SK-N-SH (cell line): ENCODE measurements at regions not wholly inside any gene's neighbourhood (a gene's known extent, or its start where the extent isn't known, plus 50 kb on each side); places are given as distances from the start of the nearest gene placed in this dataset.

Source experiments
- CTCF ChIA-PET: fragments of 300-600, 350-600 bp; formaldehyde crosslinking; extraction: SDS; loops from one replicate; lab custom pipeline; 2021; lab: Yijun Ruan, JAX
- POLR2A ChIA-PET: fragments of 350-600 bp; sonication (Branson Sonifier 250); formaldehyde crosslinking; extraction: SDS; loops from one replicate; lab custom pipeline; 2020; ENCODE audit warnings: antibody characterized with exemption, inconsistent platforms; lab: Yijun Ruan, JAX
- DNase-seq: peaks from one replicate; pipeline ENCODE4 v3.0.0; 2012
- H2AFZ ChIP-seq: fragments of 200-600 bp; sonication (generic); 2 replicates; pipeline ENCODE4 v1.8.1; 2016; ENCODE audit warnings: antibody characterized with exemption, mild to moderate bottlenecking, low read depth
- H3F3A ChIP-seq: fragments of 200-600 bp; sonication (generic); replicated peaks from 2 replicates; pipeline ENCODE3; 2016; ENCODE audit warnings: antibody characterized with exemption, mild to moderate bottlenecking; ENCODE audit not compliant: insufficient read depth
- H3K27ac ChIP-seq, 2 experiments: fragments of 200-500 bp in 1 of 2; fragments of 200-600 bp in 1 of 2; sonication (Bioruptor generic) in 1 of 2; sonication (generic), shearing (Covaris generic) in 1 of 2; 2 replicates each; pipeline versions ENCODE4 v1.5.1 to v1.6.1; 2014 to 2016; ENCODE audit warnings: low read depth in 2 of 2, inconsistent platforms in 1 of 2, low read length in 1 of 2, mild to moderate bottlenecking in 1 of 2, mixed read lengths in 1 of 2
- H3K27me3 ChIP-seq: fragments of 200-600 bp; sonication (generic), shearing (Covaris generic); 2 replicates; pipeline ENCODE4 v1.6.1; 2016; ENCODE audit warnings: mixed run types; ENCODE audit not compliant: insufficient read depth
- H3K36me3 ChIP-seq, 2 experiments: fragments of 200-500 bp in 1 of 2; fragments of 200-600 bp in 1 of 2; sonication (Bioruptor generic) in 1 of 2; sonication (generic) in 1 of 2; replicated peaks in 1 of 2; 2 replicates each; pipeline versions ENCODE3 to v1.5.1; 2014 to 2016; ENCODE audit warnings: low read length in 1 of 2, mild to moderate bottlenecking in 1 of 2; ENCODE audit not compliant: insufficient read depth in 2 of 2, control insufficient read depth in 1 of 2
- H3K4me1 ChIP-seq, 2 experiments: fragments of 200-500 bp in 1 of 2; fragments of 200-600 bp in 1 of 2; sonication (Bioruptor generic) in 1 of 2; sonication (generic), shearing (Covaris generic) in 1 of 2; 2 replicates each; pipeline versions ENCODE4 v1.5.1 to v1.6.1; 2014 to 2016; ENCODE audit warnings: low read depth in 1 of 2, low read length in 1 of 2, mixed run types in 1 of 2; ENCODE audit not compliant: insufficient read depth in 2 of 2, control insufficient read depth in 1 of 2
- H3K4me2 ChIP-seq: fragments of 200-600 bp; sonication (generic), shearing (Covaris generic); 2 replicates; pipeline ENCODE4 v1.6.1; 2017; ENCODE audit warnings: mixed run types
- H3K4me3 ChIP-seq, 2 experiments: fragments of 200-500 bp in 1 of 2; fragments of 200-600 bp in 1 of 2; sonication (Bioruptor generic) in 1 of 2; sonication (generic), shearing (Covaris generic) in 1 of 2; 2 replicates each; pipeline versions ENCODE4 v1.5.1 to v1.8.1; 2014 to 2016; ENCODE audit warnings: low read depth in 2 of 2, inconsistent platforms in 1 of 2, low read length in 1 of 2, mild to moderate bottlenecking in 1 of 2, mixed read lengths in 1 of 2, moderate library complexity in 1 of 2
- H3K79me2 ChIP-seq: fragments of 200-600 bp; sonication (generic); 2 replicates; pipeline ENCODE4 v1.8.1; 2017; ENCODE audit warnings: mild to moderate bottlenecking; ENCODE audit not compliant: insufficient read depth
- H3K9ac ChIP-seq: fragments of 200-600 bp; sonication (generic); 2 replicates; pipeline ENCODE4 v1.6.1; 2017; ENCODE audit warnings: mixed run types
- H3K9me2 ChIP-seq: fragments of 200-600 bp; sonication (generic); 2 replicates; pipeline ENCODE4 v1.6.1; 2017; ENCODE audit warnings: mixed run types
- H3K9me3 ChIP-seq: fragments of 200-600 bp; sonication (generic); 2 replicates; pipeline ENCODE4 v1.6.1; 2017; ENCODE audit warnings: mixed run types, mild to moderate bottlenecking, moderate library complexity
- H4K20me1 ChIP-seq: fragments of 200-600 bp; sonication (generic); 2 replicates; pipeline ENCODE4 v1.6.1; 2017; ENCODE audit warnings: mild to moderate bottlenecking, mixed run types; ENCODE audit not compliant: insufficient read depth
- ELF1 ChIP-seq: IDR thresholded peaks from 2 replicates; pipeline ENCODE4 v1.4.0; 2012
- EP300 ChIP-seq, 2 experiments: IDR thresholded peaks; 2 replicates each; pipeline versions ENCODE4 v1.4.0 to v1.6.1; 2012; ENCODE audit warnings: borderline replicate concordance in 1 of 2, low read depth in 1 of 2, low read length in 1 of 2
- FOSL2 ChIP-seq: IDR thresholded peaks from 2 replicates; pipeline ENCODE4 v1.4.0; 2012; ENCODE audit warnings: low read depth, mild to moderate bottlenecking, moderate library complexity, borderline replicate concordance
- FOXM1 ChIP-seq: IDR thresholded peaks from 2 replicates; pipeline ENCODE4 v1.4.0; 2012; ENCODE audit warnings: low read depth, mild to moderate bottlenecking
- JUND ChIP-seq: IDR thresholded peaks from 2 replicates; pipeline ENCODE4 v1.4.0; 2012
- MEF2A ChIP-seq: IDR thresholded peaks from 2 replicates; pipeline ENCODE4 v1.4.0; 2012; ENCODE audit warnings: low read depth, borderline replicate concordance
- MXI1 ChIP-seq: IDR thresholded peaks from 2 replicates; pipeline ENCODE4 v1.6.1; 2012; ENCODE audit warnings: mild to moderate bottlenecking, low read depth, low read length, improper control_type of control experiment
- POLR2AphosphoS5 ChIP-seq: IDR thresholded peaks from 2 replicates; pipeline ENCODE4 v1.6.1; 2012; ENCODE audit warnings: low read depth, low read length
- RAD21 ChIP-seq: IDR thresholded peaks from 2 replicates; pipeline ENCODE4 v1.6.1; 2012; ENCODE audit warnings: mild to moderate bottlenecking, low read length
- RCOR1 ChIP-seq: fragments of 150-350 bp; IDR thresholded peaks from 2 replicates; pipeline ENCODE4 v1.6.1; 2017; ENCODE audit warnings: antibody characterized with exemption, low read length
- RFX5 ChIP-seq: IDR thresholded peaks from 2 replicates; pipeline ENCODE4 v1.6.1; 2012; ENCODE audit warnings: mild to moderate bottlenecking, improper control_type of control experiment, low read length
- RXRA ChIP-seq: IDR thresholded peaks from 2 replicates; pipeline ENCODE4 v1.4.0; 2012; ENCODE audit warnings: low read depth, mild to moderate bottlenecking, borderline replicate concordance
- SMC3 ChIP-seq: IDR thresholded peaks from 2 replicates; pipeline ENCODE4 v1.6.1; 2012; ENCODE audit warnings: low read depth, low read length, improper control_type of control experiment
- TCF12 ChIP-seq: IDR thresholded peaks from 2 replicates; pipeline ENCODE4 v1.4.0; 2012
- YY1 ChIP-seq: IDR thresholded peaks from 2 replicates; pipeline ENCODE4 v1.4.0; 2012; ENCODE audit warnings: low read depth, mild to moderate bottlenecking
- WGBS: methylation state at CpG from one replicate; pipeline ENCODE4 v1.1.6; 2017; ENCODE audit warnings: low lambda C conversion rate; 5-methylcytosine and 5-hydroxymethylcytosine counted together
- TF ChIP-seq, protein P1 (sequence below): IDR thresholded peaks from 2 replicates; pipeline ENCODE4 v1.4.0; 2012; ENCODE audit warnings: low read depth, borderline replicate concordance
- TF ChIP-seq, protein P2 (sequence below): IDR thresholded peaks from 2 replicates; pipeline ENCODE4; 2012
- TF ChIP-seq, protein P3 (sequence below): IDR thresholded peaks from 2 replicates; pipeline ENCODE4 v1.4.0; 2012; ENCODE audit warnings: low read depth, borderline replicate concordance
- TF ChIP-seq, protein P4 (sequence below): fragments of 150-350 bp; IDR thresholded peaks from 2 replicates; pipeline ENCODE4 v1.6.1; 2017; ENCODE audit warnings: antibody characterized with exemption, low read length, low read depth, borderline replicate concordance

DNA sequence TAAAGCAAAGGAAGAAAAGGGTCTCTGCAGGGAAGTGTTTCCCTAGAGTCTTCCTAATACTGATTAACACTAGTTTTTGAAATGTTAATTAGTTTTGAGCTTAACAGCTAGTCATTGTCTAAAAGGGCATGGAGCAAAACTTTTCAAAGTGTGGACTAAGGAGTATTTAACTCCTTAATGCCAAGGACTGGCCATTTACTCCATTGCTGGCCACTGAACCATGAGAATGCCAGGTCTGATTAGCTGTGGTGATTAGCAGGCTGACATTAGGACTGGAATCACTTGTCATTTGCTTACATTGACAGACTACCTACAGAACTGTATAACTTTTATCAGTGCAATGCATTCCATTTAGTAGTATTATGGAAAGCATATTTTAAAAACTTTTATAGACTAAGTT lies 987.0 kb downstream of the NR2F1-AS1 start:
- no peak overlapping the region for H3K4me3 ChIP-seq
- no peak for DNase-seq
- H3K4me2 ChIP-seq: no peak overlapping the region
- no peaks in the 10 kb centered on the region for H3K9me2 ChIP-seq
- no peaks in the 10 kb centered on the region for H3K79me2 ChIP-seq
- POLR2A ChIA-PET: no interaction called here
- H2AFZ ChIP-seq: no peak overlapping the region
- H3K27me3 ChIP-seq: no peaks in the 10 kb centered on the region
- no peak overlapping the region for H3K27ac ChIP-seq
- CTCF ChIA-PET: no interaction called here
- TF ChIP-seq, protein P1, sequence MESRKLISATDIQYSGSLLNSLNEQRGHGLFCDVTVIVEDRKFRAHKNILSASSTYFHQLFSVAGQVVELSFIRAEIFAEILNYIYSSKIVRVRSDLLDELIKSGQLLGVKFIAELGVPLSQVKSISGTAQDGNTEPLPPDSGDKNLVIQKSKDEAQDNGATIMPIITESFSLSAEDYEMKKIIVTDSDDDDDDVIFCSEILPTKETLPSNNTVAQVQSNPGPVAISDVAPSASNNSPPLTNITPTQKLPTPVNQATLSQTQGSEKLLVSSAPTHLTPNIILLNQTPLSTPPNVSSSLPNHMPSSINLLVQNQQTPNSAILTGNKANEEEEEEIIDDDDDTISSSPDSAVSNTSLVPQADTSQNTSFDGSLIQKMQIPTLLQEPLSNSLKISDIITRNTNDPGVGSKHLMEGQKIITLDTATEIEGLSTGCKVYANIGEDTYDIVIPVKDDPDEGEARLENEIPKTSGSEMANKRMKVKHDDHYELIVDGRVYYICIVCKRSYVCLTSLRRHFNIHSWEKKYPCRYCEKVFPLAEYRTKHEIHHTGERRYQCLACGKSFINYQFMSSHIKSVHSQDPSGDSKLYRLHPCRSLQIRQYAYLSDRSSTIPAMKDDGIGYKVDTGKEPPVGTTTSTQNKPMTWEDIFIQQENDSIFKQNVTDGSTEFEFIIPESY: no peak
- no peak for TF ChIP-seq RAD21
- no peak for TF ChIP-seq SMC3
- TF ChIP-seq TCF12: no peak
- TF ChIP-seq FOXM1: no peak
- TF ChIP-seq JUND: no peak
- no peak for TF ChIP-seq MXI1
- no peak for TF ChIP-seq POLR2AphosphoS5
- TF ChIP-seq, protein P2, sequence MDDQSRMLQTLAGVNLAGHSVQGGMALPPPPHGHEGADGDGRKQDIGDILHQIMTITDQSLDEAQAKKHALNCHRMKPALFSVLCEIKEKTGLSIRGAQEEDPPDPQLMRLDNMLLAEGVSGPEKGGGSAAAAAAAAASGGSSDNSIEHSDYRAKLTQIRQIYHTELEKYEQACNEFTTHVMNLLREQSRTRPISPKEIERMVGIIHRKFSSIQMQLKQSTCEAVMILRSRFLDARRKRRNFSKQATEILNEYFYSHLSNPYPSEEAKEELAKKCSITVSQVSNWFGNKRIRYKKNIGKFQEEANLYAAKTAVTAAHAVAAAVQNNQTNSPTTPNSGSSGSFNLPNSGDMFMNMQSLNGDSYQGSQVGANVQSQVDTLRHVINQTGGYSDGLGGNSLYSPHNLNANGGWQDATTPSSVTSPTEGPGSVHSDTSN: no peak
- no peaks in the 10 kb centered on the region for H4K20me1 ChIP-seq
- no peak overlapping the region for H3K9ac ChIP-seq
- H3K4me1 ChIP-seq: no peaks in the 10 kb centered on the region; a peak in 1 of 4 replicates
- H3F3A ChIP-seq: no peaks in the 10 kb centered on the region
- no peaks in the 10 kb centered on the region for H3K36me3 ChIP-seq
- no peaks in the 10 kb centered on the region for H3K9me3 ChIP-seq

DNA sequence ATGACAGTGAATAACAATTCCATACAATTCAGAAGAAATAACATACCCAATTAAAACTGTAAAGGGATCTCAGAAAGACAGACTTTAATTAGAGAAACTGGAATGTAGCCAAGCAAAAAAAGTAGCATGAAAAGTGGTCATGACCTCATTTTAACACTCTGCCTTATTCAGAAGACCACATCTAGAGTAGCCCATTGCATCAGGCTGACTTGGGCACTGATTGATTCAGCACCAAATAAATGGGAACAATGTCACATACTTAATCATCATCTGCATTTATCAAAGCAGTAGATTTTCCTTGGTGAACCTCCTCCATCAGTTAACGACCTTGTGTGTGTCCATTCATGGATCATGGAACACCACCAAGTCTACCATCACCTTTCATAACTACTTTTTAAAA lies 992.1 kb downstream of the NR2F1-AS1 start:
- H3K4me2 ChIP-seq: no peak overlapping the region
- WGBS: 14% methylated on average over 1 of the region's 1 CpG
- no peaks in the 10 kb centered on the region for H3K79me2 ChIP-seq
- DNase-seq: no peak
- H3K4me1 ChIP-seq: no peaks in the 10 kb centered on the region; a peak in 1 of 4 replicates
- no peak overlapping the region for H3K9ac ChIP-seq
- no peak overlapping the region for H2AFZ ChIP-seq
- no peaks in the 10 kb centered on the region for H3K36me3 ChIP-seq
- ChIA-PET POLR2A (no interaction called here), CTCF (no interaction called here)
- no peaks in the 10 kb centered on the region for H3F3A ChIP-seq
- H3K27me3 ChIP-seq: no peaks in the 10 kb centered on the region
- no peak overlapping the region for H3K4me3 ChIP-seq
- TF ChIP-seq, protein P1: no peak
- no peak for TF ChIP-seq YY1
- TF ChIP-seq EP300 (IDR thresholded peaks at IDR 0.05; ENCODE audit: borderline replicate concordance in 1 of 2, low read depth in 1 of 2, low read length in 1 of 2): no peak
- TF ChIP-seq RFX5: no peak
- no peak for TF ChIP-seq MEF2A
- no peak for TF ChIP-seq RAD21
- TF ChIP-seq FOSL2: no peak
- TF ChIP-seq RXRA: no peak
- no peak for TF ChIP-seq RCOR1
- no peak for TF ChIP-seq ELF1
- TF ChIP-seq, protein P3, sequence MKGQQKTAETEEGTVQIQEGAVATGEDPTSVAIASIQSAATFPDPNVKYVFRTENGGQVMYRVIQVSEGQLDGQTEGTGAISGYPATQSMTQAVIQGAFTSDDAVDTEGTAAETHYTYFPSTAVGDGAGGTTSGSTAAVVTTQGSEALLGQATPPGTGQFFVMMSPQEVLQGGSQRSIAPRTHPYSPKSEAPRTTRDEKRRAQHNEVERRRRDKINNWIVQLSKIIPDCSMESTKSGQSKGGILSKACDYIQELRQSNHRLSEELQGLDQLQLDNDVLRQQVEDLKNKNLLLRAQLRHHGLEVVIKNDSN: no peak
- TF ChIP-seq, protein P4, sequence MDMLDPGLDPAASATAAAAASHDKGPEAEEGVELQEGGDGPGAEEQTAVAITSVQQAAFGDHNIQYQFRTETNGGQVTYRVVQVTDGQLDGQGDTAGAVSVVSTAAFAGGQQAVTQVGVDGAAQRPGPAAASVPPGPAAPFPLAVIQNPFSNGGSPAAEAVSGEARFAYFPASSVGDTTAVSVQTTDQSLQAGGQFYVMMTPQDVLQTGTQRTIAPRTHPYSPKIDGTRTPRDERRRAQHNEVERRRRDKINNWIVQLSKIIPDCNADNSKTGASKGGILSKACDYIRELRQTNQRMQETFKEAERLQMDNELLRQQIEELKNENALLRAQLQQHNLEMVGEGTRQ: no peak
- no peaks in the 10 kb centered on the region for H4K20me1 ChIP-seq
- H3K9me2 ChIP-seq: no peaks in the 10 kb centered on the region
- no peaks in the 10 kb centered on the region for H3K9me3 ChIP-seq
- H3K27ac ChIP-seq: no peak overlapping the region
